ENCODE measurements at regions not wholly inside any gene's neighbourhood (a gene's known extent, or its start where the extent isn't known, plus 50 kb on each side); places are given as distances from the start of the nearest gene placed in this dataset.
"Not testable (repeated sequence)": the region's sequence is repeated elsewhere in the genome, so short reads cannot be mapped to it uniquely, and the experiment has no call there.

GRCh38 chr22:48717076-48717810 lies 1110.4 kb downstream of the BRD1 start:
- no peak for DNase-seq (ENCODE audit: low read depth in 1 of 2, low spot score in 1 of 2)
- TF ChIP-seq, protein P1, sequence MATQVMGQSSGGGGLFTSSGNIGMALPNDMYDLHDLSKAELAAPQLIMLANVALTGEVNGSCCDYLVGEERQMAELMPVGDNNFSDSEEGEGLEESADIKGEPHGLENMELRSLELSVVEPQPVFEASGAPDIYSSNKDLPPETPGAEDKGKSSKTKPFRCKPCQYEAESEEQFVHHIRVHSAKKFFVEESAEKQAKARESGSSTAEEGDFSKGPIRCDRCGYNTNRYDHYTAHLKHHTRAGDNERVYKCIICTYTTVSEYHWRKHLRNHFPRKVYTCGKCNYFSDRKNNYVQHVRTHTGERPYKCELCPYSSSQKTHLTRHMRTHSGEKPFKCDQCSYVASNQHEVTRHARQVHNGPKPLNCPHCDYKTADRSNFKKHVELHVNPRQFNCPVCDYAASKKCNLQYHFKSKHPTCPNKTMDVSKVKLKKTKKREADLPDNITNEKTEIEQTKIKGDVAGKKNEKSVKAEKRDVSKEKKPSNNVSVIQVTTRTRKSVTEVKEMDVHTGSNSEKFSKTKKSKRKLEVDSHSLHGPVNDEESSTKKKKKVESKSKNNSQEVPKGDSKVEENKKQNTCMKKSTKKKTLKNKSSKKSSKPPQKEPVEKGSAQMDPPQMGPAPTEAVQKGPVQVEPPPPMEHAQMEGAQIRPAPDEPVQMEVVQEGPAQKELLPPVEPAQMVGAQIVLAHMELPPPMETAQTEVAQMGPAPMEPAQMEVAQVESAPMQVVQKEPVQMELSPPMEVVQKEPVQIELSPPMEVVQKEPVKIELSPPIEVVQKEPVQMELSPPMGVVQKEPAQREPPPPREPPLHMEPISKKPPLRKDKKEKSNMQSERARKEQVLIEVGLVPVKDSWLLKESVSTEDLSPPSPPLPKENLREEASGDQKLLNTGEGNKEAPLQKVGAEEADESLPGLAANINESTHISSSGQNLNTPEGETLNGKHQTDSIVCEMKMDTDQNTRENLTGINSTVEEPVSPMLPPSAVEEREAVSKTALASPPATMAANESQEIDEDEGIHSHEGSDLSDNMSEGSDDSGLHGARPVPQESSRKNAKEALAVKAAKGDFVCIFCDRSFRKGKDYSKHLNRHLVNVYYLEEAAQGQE (IDR thresholded peaks at IDR 0.05; ENCODE audit: insufficient replicate concordance, low read depth) = no peak
- no peak for TF ChIP-seq SPI1 (IDR thresholded peaks at IDR 0.05; ENCODE audit: borderline replicate concordance, low read depth)
- TF ChIP-seq POLR2AphosphoS5 (IDR thresholded peaks at IDR 0.05; ENCODE audit: low read depth) = no peak
- no peak for TF ChIP-seq GABPA (IDR thresholded peaks at IDR 0.05; ENCODE audit: low read depth)
- TF ChIP-seq, protein P2, sequence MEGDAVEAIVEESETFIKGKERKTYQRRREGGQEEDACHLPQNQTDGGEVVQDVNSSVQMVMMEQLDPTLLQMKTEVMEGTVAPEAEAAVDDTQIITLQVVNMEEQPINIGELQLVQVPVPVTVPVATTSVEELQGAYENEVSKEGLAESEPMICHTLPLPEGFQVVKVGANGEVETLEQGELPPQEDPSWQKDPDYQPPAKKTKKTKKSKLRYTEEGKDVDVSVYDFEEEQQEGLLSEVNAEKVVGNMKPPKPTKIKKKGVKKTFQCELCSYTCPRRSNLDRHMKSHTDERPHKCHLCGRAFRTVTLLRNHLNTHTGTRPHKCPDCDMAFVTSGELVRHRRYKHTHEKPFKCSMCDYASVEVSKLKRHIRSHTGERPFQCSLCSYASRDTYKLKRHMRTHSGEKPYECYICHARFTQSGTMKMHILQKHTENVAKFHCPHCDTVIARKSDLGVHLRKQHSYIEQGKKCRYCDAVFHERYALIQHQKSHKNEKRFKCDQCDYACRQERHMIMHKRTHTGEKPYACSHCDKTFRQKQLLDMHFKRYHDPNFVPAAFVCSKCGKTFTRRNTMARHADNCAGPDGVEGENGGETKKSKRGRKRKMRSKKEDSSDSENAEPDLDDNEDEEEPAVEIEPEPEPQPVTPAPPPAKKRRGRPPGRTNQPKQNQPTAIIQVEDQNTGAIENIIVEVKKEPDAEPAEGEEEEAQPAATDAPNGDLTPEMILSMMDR (IDR thresholded peaks at IDR 0.05; ENCODE audit: insufficient read depth, low read length) = no peak
- Histone ChIP-seq H3K27ac (replicated peaks) (no peak overlapping the region), H3K27me3 (ENCODE audit: insufficient read depth, poor library complexity, severe bottlenecking) (peaks cover 4% of the 10 kb centered on the region), H3K4me3 (replicated peaks; ENCODE audit: insufficient read depth, low read length) (no peak overlapping the region)

DNA sequence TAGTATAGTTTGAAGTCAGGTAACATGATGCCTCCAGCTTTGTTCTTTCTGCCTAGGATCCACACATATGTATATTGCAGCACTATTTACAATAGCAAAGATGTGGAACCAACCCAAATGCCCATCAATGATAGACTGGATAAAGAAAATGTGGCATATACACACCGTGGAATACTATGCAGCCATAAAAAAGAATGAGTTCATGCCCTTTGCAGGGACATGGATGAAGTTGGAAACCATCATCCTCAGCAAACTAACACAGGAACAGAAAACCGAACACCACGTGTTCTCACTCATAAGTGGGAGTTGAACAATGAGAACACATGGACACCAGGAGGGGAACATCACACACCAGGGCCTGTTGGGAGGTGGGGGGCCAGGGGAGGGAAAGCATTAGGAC lies 1111.5 kb downstream of the BRD1 start:
- not testable (repeated sequence) for H3K27ac ChIP-seq (replicated peaks); H3K4me3 ChIP-seq (replicated peaks; ENCODE audit: insufficient read depth, low read length); DNase-seq (ENCODE audit: low read depth in 1 of 2, low spot score in 1 of 2); H3K27me3 ChIP-seq (ENCODE audit: insufficient read depth, poor library complexity, severe bottlenecking)

GRCh38 chr22:48715511-48715910 lies 1112.2 kb downstream of the BRD1 start:
- TF ChIP-seq, protein P2 (IDR thresholded peaks at IDR 0.05; ENCODE audit: insufficient read depth, low read length) = no peak
- TF ChIP-seq, protein P1 (IDR thresholded peaks at IDR 0.05; ENCODE audit: insufficient replicate concordance, low read depth) = no peak
- TF ChIP-seq SPI1 (IDR thresholded peaks at IDR 0.05; ENCODE audit: borderline replicate concordance, low read depth) = no peak
- TF ChIP-seq GABPA (IDR thresholded peaks at IDR 0.05; ENCODE audit: low read depth) = no peak
- TF ChIP-seq POLR2AphosphoS5 (IDR thresholded peaks at IDR 0.05; ENCODE audit: low read depth) = no peak
- Histone ChIP-seq H3K4me3 (replicated peaks; ENCODE audit: insufficient read depth, low read length) (no peak overlapping the region), H3K27ac (replicated peaks) (no peak overlapping the region), H3K27me3 (ENCODE audit: insufficient read depth, poor library complexity, severe bottlenecking) (peaks cover 4% of the 10 kb centered on the region)
- DNase-seq (ENCODE audit: low read depth in 1 of 2, low spot score in 1 of 2) = no peak

GRCh38 chr22:48714231-48714630 lies 1113.4 kb downstream of the BRD1 start:
- H3K4me3 ChIP-seq (replicated peaks; ENCODE audit: insufficient read depth, low read length) = no peak overlapping the region
- DNase-seq (ENCODE audit: low read depth in 1 of 2, low spot score in 1 of 2) = no peak
- peaks cover 4% of the 10 kb centered on the region for H3K27me3 ChIP-seq (ENCODE audit: insufficient read depth, poor library complexity, severe bottlenecking)
- no peak overlapping the region for H3K27ac ChIP-seq (replicated peaks)
- TF ChIP-seq, protein P1 (IDR thresholded peaks at IDR 0.05; ENCODE audit: insufficient replicate concordance, low read depth) = no peak
- no peak for TF ChIP-seq POLR2AphosphoS5 (IDR thresholded peaks at IDR 0.05; ENCODE audit: low read depth)
- TF ChIP-seq, protein P2 (IDR thresholded peaks at IDR 0.05; ENCODE audit: insufficient read depth, low read length) = no peak
- no peak for TF ChIP-seq SPI1 (IDR thresholded peaks at IDR 0.05; ENCODE audit: borderline replicate concordance, low read depth)
- TF ChIP-seq GABPA (IDR thresholded peaks at IDR 0.05; ENCODE audit: low read depth) = no peak

Data from HL-60 (cell line).